ENCODE measurements at regions not wholly inside any gene's neighbourhood (a gene's known extent, or its start where the extent isn't known, plus 50 kb on each side); places are given as distances from the start of the nearest gene placed in this dataset.
A peak's percentile ranks its signal among the peaks of the same experiment; 100 is the strongest.

GRCh38 chr9:110050925-110051355 lies 157.0 kb downstream of the C9orf152 start:
- no peak for ATAC-seq (ENCODE audit: poor library complexity)
- no peaks in the 10 kb centered on the region for H3K36me3 ChIP-seq (ENCODE audit: insufficient read depth, low read length)
- peak in 4 of 14 experiments; percentile 10 to 57 (median 46) for DNase-seq

DNA sequence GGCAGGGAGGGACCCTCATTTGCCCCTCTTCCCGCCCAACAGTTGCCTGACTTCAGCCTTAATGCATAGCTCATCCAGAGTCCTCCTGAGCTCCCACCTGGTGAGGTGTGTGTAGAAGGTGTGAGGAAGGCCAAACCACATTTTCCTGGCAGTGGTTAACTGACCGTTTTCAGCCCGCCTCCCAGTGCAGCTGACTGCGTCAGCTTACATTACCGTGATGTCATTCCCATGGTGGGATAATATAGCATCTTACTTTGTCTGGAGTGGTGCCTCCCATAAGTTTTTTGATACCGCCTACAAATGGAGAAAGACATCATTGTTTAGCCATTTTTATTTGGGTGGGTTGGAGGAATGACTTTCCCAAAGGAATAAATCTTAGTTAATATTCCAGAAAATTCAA lies 151.9 kb downstream of the C9orf152 start:
- peaks cover 4% of the 10 kb centered on the region for H3K27me3 Mint-ChIP-seq
- no peak for TF ChIP-seq CTCF (IDR thresholded peaks at IDR 0.05)
- H3K36me3 Mint-ChIP-seq (ENCODE audit: low read depth) = no peaks in the 10 kb centered on the region
- intact Hi-C loops (cut with DNase I, micrococcal nuclease) = loop anchor here (5.0 to 10.0 kb wide), 3 partner anchors 96 to 481 kb away; no protein-coding TSS in a partner anchor
- H3K9me3 ChIP-seq (ENCODE audit: control insufficient read depth in 1 of 2, insufficient read depth in 1 of 2, low read length in 2 of 2) = no peaks in the 10 kb centered on the region
- H3K27me3 ChIP-seq (ENCODE audit: control insufficient read depth in 1 of 2, insufficient read depth in 2 of 2, low read length in 2 of 2) = no peaks in the 10 kb centered on the region
- DNase-seq (no peak), ATAC-seq (ENCODE audit: poor library complexity) (no peak)
- no peak overlapping the region for H3K4me3 ChIP-seq (ENCODE audit: low read length)
- H3K27ac ChIP-seq (ENCODE audit: low read depth in 1 of 2, low read length in 2 of 2) = no peak overlapping the region
- H3K36me3 ChIP-seq (ENCODE audit: insufficient read depth, low read length) = no peaks in the 10 kb centered on the region
- no peak overlapping the region for H3K4me3 Mint-ChIP-seq
- no peak overlapping the region for H3K27ac Mint-ChIP-seq
- peaks cover under 1% of the 10 kb centered on the region for H3K4me1 ChIP-seq (ENCODE audit: insufficient read depth, low read length)
- ChIA-PET CTCF (interaction anchor here (0.9 kb wide), 1 partner anchor 153 kb away, joined by 3 read pairs; no protein-coding TSS in a partner anchor), POLR2A (no interaction called here)
- H3K4me1 Mint-ChIP-seq (ENCODE audit: low read depth) = peaks cover 9% of the 10 kb centered on the region
- no peaks in the 10 kb centered on the region for H3K9me3 Mint-ChIP-seq

More at GRCh38 chr9:110050925-110051355, 157.0 kb downstream of the C9orf152 start:
- H3K27me3 Mint-ChIP-seq = peaks cover 27% of the 10 kb centered on the region
- no peak for TF ChIP-seq CTCF (IDR thresholded peaks at IDR 0.05)
- ChIA-PET POLR2A (no interaction called here), CTCF (no interaction called here)
- H3K36me3 Mint-ChIP-seq (ENCODE audit: low read depth) = no peaks in the 10 kb centered on the region
- no peaks in the 10 kb centered on the region for H3K9me3 Mint-ChIP-seq
- H3K27ac Mint-ChIP-seq = no peak overlapping the region
- H3K4me1 ChIP-seq (ENCODE audit: insufficient read depth, low read length) = peaks cover 29% of the 10 kb centered on the region
- no peak overlapping the region for H3K4me3 ChIP-seq (ENCODE audit: low read length)
- H3K27me3 ChIP-seq (ENCODE audit: control insufficient read depth in 1 of 2, insufficient read depth in 2 of 2, low read length in 2 of 2) = no peaks in the 10 kb centered on the region
- H3K27ac ChIP-seq (ENCODE audit: low read depth in 1 of 2, low read length in 2 of 2) = no peak overlapping the region
- peaks cover 36% of the 10 kb centered on the region for H3K4me1 Mint-ChIP-seq (ENCODE audit: low read depth)
- peaks cover 0 to 4% of the 10 kb centered on the region in 2 experiments for H3K9me3 ChIP-seq (ENCODE audit: control insufficient read depth in 1 of 2, insufficient read depth in 1 of 2, low read length in 2 of 2)
- intact Hi-C loops (cut with DNase I, micrococcal nuclease) = loop anchor here in 1 of 2 experiments (10.0 kb wide), 1 partner anchor 476 kb away; no protein-coding TSS in a partner anchor
- H3K4me3 Mint-ChIP-seq = peak overlapping the region; percentile 63

GRCh38 chr9:110058304-110058953 lies 149.5 kb downstream of the C9orf152 start:
- no peaks in the 10 kb centered on the region for H3K4me1 ChIP-seq (ENCODE audit: insufficient read depth, low read length)
- no peaks in the 10 kb centered on the region for H3K27me3 ChIP-seq (ENCODE audit: control insufficient read depth in 1 of 2, insufficient read depth in 2 of 2, low read length in 2 of 2)
- peak; percentile 30 to 75 (median 50) for DNase-seq

More at GRCh38 chr9:110058304-110058953, 149.5 kb downstream of the C9orf152 start:
- no peaks in the 10 kb centered on the region for H3K36me3 Mint-ChIP-seq (ENCODE audit: low read depth)
- Histone ChIP-seq H3K27ac (ENCODE audit: low read depth in 1 of 2, low read length in 2 of 2) (no peak overlapping the region), H3K36me3 (ENCODE audit: insufficient read depth, low read length) (no peaks in the 10 kb centered on the region), H3K4me3 (ENCODE audit: low read length) (no peak overlapping the region), H3K9me3 (ENCODE audit: control insufficient read depth in 1 of 2, insufficient read depth in 1 of 2, low read length in 2 of 2) (no peaks in the 10 kb centered on the region)
- CTCF ChIA-PET = interaction anchor here (0.7 to 1.3 kb wide), 3 partner anchors 155 to 156 kb away, joined by 3 to 4 read pairs (median 3); no protein-coding TSS in a partner anchor
- H3K27ac Mint-ChIP-seq = no peak overlapping the region
- peak; percentile 67 for TF ChIP-seq CTCF (IDR thresholded peaks at IDR 0.05)
- POLR2A ChIA-PET = interaction anchor here (1.3 kb wide), 1 partner anchor 90 kb away, joined by 4 read pairs; no protein-coding TSS in a partner anchor
- no peak overlapping the region for H3K4me3 Mint-ChIP-seq
- H3K4me1 Mint-ChIP-seq (ENCODE audit: low read depth) = peaks cover 7% of the 10 kb centered on the region
- intact Hi-C loops (cut with DNase I, micrococcal nuclease) = loop anchor here (1.0 to 10.0 kb wide), 4 partner anchors 94 to 484 kb away; no protein-coding TSS in a partner anchor
- no peaks in the 10 kb centered on the region for H3K9me3 Mint-ChIP-seq
- ATAC-seq (ENCODE audit: poor library complexity) = peak; percentile 44
- no peaks in the 10 kb centered on the region for H3K27me3 Mint-ChIP-seq
